ENCODE measurements at regions not wholly inside any gene's neighbourhood (a gene's known extent, or its start where the extent isn't known, plus 50 kb on each side); places are given as distances from the start of the nearest gene placed in this dataset.

GRCh38 chr13:99857738-99858137 lies 113.8 kb downstream of the ZIC5 start:
- no peak for TF ChIP-seq CTCF (IDR thresholded peaks at IDR 0.05)
- TF ChIP-seq POLR2A (IDR thresholded peaks at IDR 0.05): no peak

Data from uterus (tissue), 2 donors.